ENCODE measurements at regions not wholly inside any gene's neighbourhood (a gene's known extent, or its start where the extent isn't known, plus 50 kb on each side); places are given as distances from the start of the nearest gene placed in this dataset.

DNA sequence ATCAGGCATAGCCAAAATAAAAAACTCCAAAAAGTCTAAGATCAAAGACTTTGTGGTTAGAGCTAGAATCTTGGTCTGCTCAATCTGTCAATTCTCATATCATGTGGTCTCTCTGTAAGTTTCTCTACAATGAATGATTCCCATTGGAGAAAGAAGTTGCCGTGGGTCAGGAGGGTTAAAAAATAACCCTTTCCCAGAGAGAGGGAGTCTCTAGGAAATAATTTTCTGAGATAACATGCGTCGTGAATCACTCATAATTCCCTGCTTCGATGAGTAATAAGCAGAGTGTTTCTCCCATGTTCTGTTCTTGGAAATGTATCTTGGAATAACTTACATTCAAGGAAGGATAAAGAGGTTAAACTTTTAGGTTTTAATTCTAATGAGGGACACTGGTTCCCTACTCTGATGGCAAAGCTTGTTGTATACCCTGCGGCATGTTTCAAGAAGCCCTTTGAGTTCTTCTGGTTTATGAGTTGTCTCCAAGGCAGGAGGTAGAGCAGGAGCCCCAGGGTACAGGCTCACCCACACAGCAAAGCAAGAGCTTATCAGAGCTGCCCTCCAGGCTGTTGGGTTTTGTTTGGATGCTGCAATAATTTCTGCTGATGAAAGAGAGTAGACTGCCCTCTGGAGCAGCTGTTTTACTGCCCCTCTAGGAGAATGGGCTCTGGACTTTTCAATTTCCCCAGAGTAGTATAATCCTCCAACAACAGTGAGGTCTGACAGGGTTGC, 599.1 kb downstream of the QKI start:
- Mint-ChIP-seq H3K27me3 (no peaks in the 10 kb centered on the region), H3K36me3 (ENCODE audit: low read depth) (no peaks in the 10 kb centered on the region), H3K9me3 (no peaks in the 10 kb centered on the region), H3K4me1 (ENCODE audit: low read depth) (no peaks in the 10 kb centered on the region), H3K27ac (no peak overlapping the region), H3K4me3 (no peak overlapping the region)
- intact Hi-C loops (cut with micrococcal nuclease): no loop called here

GRCh38 chr6:164011321-164011720, 596.8 kb downstream of the QKI start:
- Mint-ChIP-seq H3K27ac (no peak overlapping the region), H3K27me3 (no peaks in the 10 kb centered on the region), H3K36me3 (ENCODE audit: low read depth) (no peaks in the 10 kb centered on the region), H3K4me1 (ENCODE audit: low read depth) (no peaks in the 10 kb centered on the region), H3K4me3 (no peak overlapping the region), H3K9me3 (no peaks in the 10 kb centered on the region)
- intact Hi-C loops (cut with micrococcal nuclease): no loop called here

GRCh38 chr6:164010441-164011103, 596.1 kb downstream of the QKI start:
- no peaks in the 10 kb centered on the region for H3K36me3 Mint-ChIP-seq (ENCODE audit: low read depth)
- intact Hi-C loops (cut with micrococcal nuclease): no loop called here
- H3K27ac Mint-ChIP-seq: no peak overlapping the region
- no peaks in the 10 kb centered on the region for H3K4me1 Mint-ChIP-seq (ENCODE audit: low read depth)
- no peaks in the 10 kb centered on the region for H3K9me3 Mint-ChIP-seq
- H3K27me3 Mint-ChIP-seq: no peaks in the 10 kb centered on the region
- no peak overlapping the region for H3K4me3 Mint-ChIP-seq

DNA sequence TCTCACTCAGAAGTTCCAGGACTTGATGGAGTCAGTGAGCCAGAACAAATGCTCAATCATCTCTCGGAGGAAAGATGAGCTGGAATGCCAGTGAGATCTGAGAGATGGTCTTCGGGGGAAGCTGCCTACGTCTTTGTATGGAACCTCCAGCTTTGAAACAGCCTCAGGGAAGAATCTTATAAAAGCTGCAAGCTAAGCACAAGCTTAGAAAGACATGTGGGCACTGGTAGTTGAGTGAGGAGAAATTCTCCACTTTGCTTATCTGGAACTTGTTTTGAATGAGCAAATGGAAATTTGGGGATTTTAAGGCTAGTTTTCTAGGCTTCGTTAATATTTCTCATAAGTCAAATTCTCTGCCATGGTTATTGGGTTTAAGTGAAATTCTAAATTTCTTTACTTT, 594.4 kb downstream of the QKI start:
- Mint-ChIP-seq H3K27ac (no peak overlapping the region), H3K9me3 (no peaks in the 10 kb centered on the region), H3K4me3 (no peak overlapping the region), H3K36me3 (ENCODE audit: low read depth) (no peaks in the 10 kb centered on the region), H3K27me3 (no peaks in the 10 kb centered on the region), H3K4me1 (ENCODE audit: low read depth) (no peaks in the 10 kb centered on the region)
- intact Hi-C loops (cut with micrococcal nuclease): no loop called here

DNA sequence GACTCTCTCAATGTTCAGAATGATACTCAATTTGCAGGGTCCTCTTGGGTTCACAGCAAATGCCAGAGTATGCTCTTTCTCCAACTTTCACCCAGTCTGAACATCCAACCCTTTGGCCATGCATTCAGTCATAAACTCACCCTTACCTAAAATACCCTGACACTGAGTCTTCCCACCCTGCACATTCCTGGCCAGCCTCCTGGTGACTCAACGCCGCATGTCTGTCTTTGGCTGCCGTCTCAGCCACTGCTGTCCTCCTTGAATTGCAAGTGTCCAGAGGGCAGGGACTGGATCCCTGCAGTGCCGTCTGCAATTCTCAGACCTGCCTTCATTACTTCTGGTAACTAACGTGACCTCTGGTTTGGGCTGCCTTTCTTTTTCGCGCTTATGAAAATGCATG, 593.4 kb downstream of the QKI start:
- no peaks in the 10 kb centered on the region for H3K9me3 Mint-ChIP-seq
- H3K36me3 Mint-ChIP-seq (ENCODE audit: low read depth): no peaks in the 10 kb centered on the region
- H3K27me3 Mint-ChIP-seq: no peaks in the 10 kb centered on the region
- no peaks in the 10 kb centered on the region for H3K4me1 Mint-ChIP-seq (ENCODE audit: low read depth)
- no peak overlapping the region for H3K27ac Mint-ChIP-seq
- intact Hi-C loops (cut with micrococcal nuclease): no loop called here
- H3K4me3 Mint-ChIP-seq: no peak overlapping the region

DNA sequence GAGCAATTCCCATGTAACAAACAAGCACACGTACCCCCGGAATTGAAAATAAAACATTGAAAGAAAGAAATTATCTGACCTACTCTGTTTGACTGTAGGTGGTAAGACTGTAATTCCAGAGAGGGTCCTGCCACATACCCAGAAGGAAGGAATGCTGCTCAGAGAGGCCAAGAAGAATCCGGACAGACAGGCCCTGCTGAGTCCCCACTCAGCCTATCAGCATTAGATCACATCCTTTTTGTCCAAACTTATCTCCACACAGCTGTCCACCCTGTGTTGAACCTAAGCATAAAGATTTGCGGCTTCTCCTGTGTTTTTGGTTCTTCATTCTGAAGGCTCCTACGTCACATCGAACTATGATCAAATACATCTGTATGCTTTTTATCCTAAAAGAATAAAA, 591.9 kb downstream of the QKI start:
- Mint-ChIP-seq H3K27ac (no peak overlapping the region), H3K36me3 (ENCODE audit: low read depth) (no peaks in the 10 kb centered on the region)

GRCh38 chr6:164005004-164005711, 590.6 kb downstream of the QKI start:
- intact Hi-C loops (cut with micrococcal nuclease): no loop called here
- Mint-ChIP-seq H3K36me3 (ENCODE audit: low read depth) (no peaks in the 10 kb centered on the region), H3K4me1 (ENCODE audit: low read depth) (no peaks in the 10 kb centered on the region), H3K27ac (no peak overlapping the region), H3K27me3 (no peaks in the 10 kb centered on the region), H3K4me3 (no peak overlapping the region), H3K9me3 (no peaks in the 10 kb centered on the region)

More for the DNA sequence above, 591.9 kb downstream of the QKI start:
- H3K4me3 Mint-ChIP-seq: no peak overlapping the region
- no peaks in the 10 kb centered on the region for H3K9me3 Mint-ChIP-seq
- no peaks in the 10 kb centered on the region for H3K4me1 Mint-ChIP-seq (ENCODE audit: low read depth)
- no peaks in the 10 kb centered on the region for H3K27me3 Mint-ChIP-seq
- intact Hi-C loops (cut with micrococcal nuclease): no loop called here

- H3K27ac Mint-ChIP-seq: no peak overlapping the region
- no peaks in the 10 kb centered on the region for H3K4me1 Mint-ChIP-seq (ENCODE audit: low read depth)
- peaks cover 2% of the 10 kb centered on the region for H3K27me3 Mint-ChIP-seq
- H3K9me3 Mint-ChIP-seq: no peaks in the 10 kb centered on the region
- intact Hi-C loops (cut with micrococcal nuclease): no loop called here
- H3K36me3 Mint-ChIP-seq (ENCODE audit: low read depth): no peaks in the 10 kb centered on the region
- no peak overlapping the region for H3K4me3 Mint-ChIP-seq
These were observed 585.8 kb downstream of the QKI start for GRCh38 chr6:164000276-164000675.

DNA sequence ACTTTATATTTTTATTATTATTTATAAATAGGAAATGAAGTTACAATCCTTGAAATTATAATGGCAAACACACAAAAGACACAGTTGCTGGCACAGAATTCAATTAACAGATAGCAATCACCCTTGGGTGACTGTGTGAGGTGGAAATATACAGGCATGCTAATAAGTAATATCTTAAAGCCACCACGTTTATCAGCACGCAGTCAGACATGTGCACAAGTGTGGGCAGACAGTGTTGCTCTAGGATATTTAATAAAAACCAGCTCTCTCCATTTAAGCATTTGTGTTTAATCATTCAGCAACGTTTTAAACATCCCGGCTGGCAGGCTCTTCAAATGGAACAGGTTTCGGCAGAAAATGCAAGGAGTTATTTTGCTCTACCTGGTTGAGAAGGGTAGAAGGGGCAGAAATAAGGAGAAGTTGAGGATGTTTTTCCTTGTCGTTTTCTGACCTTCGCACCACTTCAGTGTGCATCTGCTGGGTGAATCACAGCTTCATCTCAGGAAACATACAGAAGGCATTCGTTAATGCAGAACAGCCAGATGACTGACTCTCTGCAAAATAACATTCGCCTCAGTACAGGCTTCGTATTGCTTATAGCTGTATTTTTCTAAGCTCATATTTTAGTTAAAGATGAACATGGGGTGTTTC, 585.1 kb downstream of the QKI start:
- intact Hi-C loops (cut with micrococcal nuclease): no loop called here
- Mint-ChIP-seq H3K4me3 (no peak overlapping the region), H3K27ac (no peak overlapping the region), H3K27me3 (peaks cover 4% of the 10 kb centered on the region), H3K9me3 (no peaks in the 10 kb centered on the region), H3K36me3 (ENCODE audit: low read depth) (no peaks in the 10 kb centered on the region), H3K4me1 (ENCODE audit: low read depth) (no peaks in the 10 kb centered on the region)

DNA sequence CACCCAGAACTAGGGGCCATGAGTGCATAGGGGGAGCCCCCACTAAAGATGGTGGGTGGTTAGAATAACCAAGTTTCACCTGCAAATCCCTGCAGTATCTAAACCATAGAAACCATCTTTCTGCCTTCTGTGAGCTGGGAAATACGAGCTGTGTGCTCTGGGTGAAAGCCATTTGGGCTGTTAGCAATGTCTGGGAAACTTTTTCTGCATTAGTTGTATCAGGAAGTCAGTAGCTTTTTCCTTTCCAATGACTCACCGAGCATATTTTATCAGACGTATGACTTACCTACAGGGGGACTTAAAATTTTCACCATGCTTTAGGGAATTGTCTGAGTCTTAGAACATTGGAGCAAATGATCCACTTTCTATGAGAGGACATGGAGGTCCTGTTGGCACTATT, 584.0 kb downstream of the QKI start:
- H3K9me3 Mint-ChIP-seq: no peaks in the 10 kb centered on the region
- intact Hi-C loops (cut with micrococcal nuclease): no loop called here
- no peaks in the 10 kb centered on the region for H3K36me3 Mint-ChIP-seq (ENCODE audit: low read depth)
- no peaks in the 10 kb centered on the region for H3K4me1 Mint-ChIP-seq (ENCODE audit: low read depth)
- no peak overlapping the region for H3K4me3 Mint-ChIP-seq
- H3K27ac Mint-ChIP-seq: no peak overlapping the region
- H3K27me3 Mint-ChIP-seq: peaks cover 7% of the 10 kb centered on the region

DNA sequence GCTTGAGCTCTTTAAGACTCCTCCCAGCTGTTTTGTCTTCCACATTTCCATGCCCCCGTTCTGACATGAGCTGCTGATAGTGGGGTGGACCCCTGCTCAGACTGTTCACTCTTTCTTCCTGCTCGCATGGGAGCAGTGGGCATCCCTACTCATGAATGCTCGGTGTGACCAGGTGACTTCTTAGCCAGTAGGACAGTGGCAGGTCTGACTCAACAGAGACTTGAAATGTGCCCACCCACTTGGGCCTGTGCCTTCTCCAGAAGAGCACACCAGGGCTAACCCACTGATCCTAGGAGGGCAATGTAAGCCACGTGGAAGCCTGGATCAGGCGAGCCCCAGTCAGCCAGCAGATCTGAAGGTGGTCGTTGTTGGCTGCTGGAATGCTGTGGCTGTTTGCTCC, 582.0 kb downstream of the QKI start:
- H3K4me3 Mint-ChIP-seq: no peak overlapping the region
- peaks cover 9% of the 10 kb centered on the region for H3K27me3 Mint-ChIP-seq
- intact Hi-C loops (cut with micrococcal nuclease): no loop called here
- H3K27ac Mint-ChIP-seq: no peak overlapping the region
- no peaks in the 10 kb centered on the region for H3K4me1 Mint-ChIP-seq (ENCODE audit: low read depth)
- H3K9me3 Mint-ChIP-seq: no peaks in the 10 kb centered on the region
- no peaks in the 10 kb centered on the region for H3K36me3 Mint-ChIP-seq (ENCODE audit: low read depth)

DNA sequence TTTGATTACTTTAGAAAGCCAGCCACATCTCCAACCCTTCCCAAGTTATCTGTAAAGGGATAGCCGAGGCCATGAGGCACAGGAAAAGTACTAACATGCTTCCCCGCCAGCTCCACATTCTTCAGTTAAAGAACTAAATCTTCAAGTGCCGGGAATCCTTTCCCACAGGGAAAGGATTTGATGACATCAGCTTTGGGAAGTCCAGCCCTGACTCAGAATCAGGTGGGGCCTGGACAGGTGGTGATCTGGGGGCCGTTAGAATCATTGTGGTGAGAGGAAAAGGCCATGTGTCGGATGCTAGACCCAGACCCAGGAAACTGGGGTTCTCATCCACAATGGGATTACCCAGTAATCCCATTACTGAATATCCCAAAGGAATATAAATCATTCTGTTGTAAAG, 580.0 kb downstream of the QKI start:
- intact Hi-C loops (cut with micrococcal nuclease): no loop called here
- Mint-ChIP-seq H3K4me1 (ENCODE audit: low read depth) (no peaks in the 10 kb centered on the region), H3K4me3 (no peak overlapping the region), H3K36me3 (ENCODE audit: low read depth) (no peaks in the 10 kb centered on the region), H3K27me3 (peaks cover 11% of the 10 kb centered on the region), H3K9me3 (no peaks in the 10 kb centered on the region), H3K27ac (no peak overlapping the region)

GRCh38 chr6:163992701-163993100, 578.2 kb downstream of the QKI start:
- Mint-ChIP-seq H3K4me1 (ENCODE audit: low read depth) (peaks cover 11% of the 10 kb centered on the region), H3K9me3 (no peaks in the 10 kb centered on the region), H3K27me3 (peaks cover 11% of the 10 kb centered on the region), H3K36me3 (ENCODE audit: low read depth) (no peaks in the 10 kb centered on the region), H3K27ac (no peak overlapping the region), H3K4me3 (no peak overlapping the region)
- intact Hi-C loops (cut with micrococcal nuclease): no loop called here

DNA sequence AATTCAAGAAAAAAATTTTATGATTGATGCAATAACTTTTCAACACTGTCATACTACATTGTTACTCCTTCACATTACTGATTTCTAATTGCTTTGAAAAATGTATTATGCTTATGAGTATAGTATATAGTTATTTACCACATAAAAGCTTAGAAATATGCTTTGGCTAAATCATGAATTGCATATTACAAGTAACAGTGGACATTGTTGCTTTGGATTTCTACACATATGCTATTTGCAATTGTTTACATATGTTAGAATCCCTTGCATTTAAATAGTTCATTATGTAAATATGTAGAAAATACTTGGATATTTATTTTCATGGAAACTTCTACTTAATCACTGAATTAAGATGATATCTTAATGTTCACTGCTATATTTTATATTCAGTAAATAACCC, 577.5 kb downstream of the QKI start:
- Mint-ChIP-seq H3K27ac (no peak overlapping the region), H3K27me3 (peaks cover 11% of the 10 kb centered on the region), H3K9me3 (no peaks in the 10 kb centered on the region), H3K36me3 (ENCODE audit: low read depth) (no peaks in the 10 kb centered on the region), H3K4me1 (ENCODE audit: low read depth) (peaks cover 11% of the 10 kb centered on the region), H3K4me3 (no peak overlapping the region)
- intact Hi-C loops (cut with micrococcal nuclease): no loop called here
